ENCODE measurements at regions not wholly inside any gene's neighbourhood (a gene's known extent, or its start where the extent isn't known, plus 50 kb on each side); places are given as distances from the start of the nearest gene placed in this dataset.

- H3K9ac ChIP-seq (ENCODE audit: extremely low read depth, insufficient read length, low read length) = no peak overlapping the region
- TF ChIP-seq CTCF (conservative IDR thresholded peaks at IDR 0.05) = no peak
- H2BK15ac ChIP-seq (ENCODE audit: low read depth, low read length) = no peak overlapping the region
- no peak overlapping the region for H4K91ac ChIP-seq (ENCODE audit: insufficient read length, low read depth, low read length)
- no peak overlapping the region for H2BK5ac ChIP-seq (ENCODE audit: insufficient read length, low read length)
- H3K4ac ChIP-seq (ENCODE audit: low read depth, low read length) = no peak overlapping the region
- Mint-ChIP-seq H3K9me3 (peaks cover 7 to 11% of the 10 kb centered on the region in 2 experiments; a peak in 3 of 5 replicates), H3K27ac (no peak overlapping the region), H3K4me3 (no peak overlapping the region), H3K4me1 (peaks cover 0 to 2% of the 10 kb centered on the region in 2 experiments; a peak in 2 of 4 replicates), H3K27me3 (ENCODE audit: low read depth) (no peaks in the 10 kb centered on the region), H3K36me3 (ENCODE audit: insufficient read depth in 1 of 3, low read depth in 3 of 3) (peaks cover 0 to 8% (median 0%) of the 10 kb centered on the region in 3 experiments; a peak in 3 of 7 replicates)
- no peaks in the 10 kb centered on the region for H3K79me2 ChIP-seq (ENCODE audit: insufficient read depth, low read length)
- H3K4me2 ChIP-seq (ENCODE audit: insufficient read depth, insufficient read length, low read length) = no peak overlapping the region
- no peak overlapping the region for H2AFZ ChIP-seq (ENCODE audit: low read length)
- no peaks in the 10 kb centered on the region for H3K27me3 ChIP-seq (ENCODE audit: insufficient read depth, low read length)
- H3K79me1 ChIP-seq (ENCODE audit: insufficient read depth, low read depth, low read length, poor library complexity, severe bottlenecking) = no peaks in the 10 kb centered on the region
- DNase-seq = no peak
- H3K23me2 ChIP-seq (ENCODE audit: insufficient read length, low read depth, low read length, poor library complexity, severe bottlenecking) = no peaks in the 10 kb centered on the region
- no CpG with 5 or more reads among the region's 3 CpGs for WGBS (ENCODE audit: extremely low coverage, insufficient read length, low lambda C conversion rate)
- no peak overlapping the region for H2BK120ac ChIP-seq (ENCODE audit: low read depth, low read length, poor library complexity, severe bottlenecking)
- H3K14ac ChIP-seq (ENCODE audit: insufficient read depth, low read length) = no peak overlapping the region
- H2AK5ac ChIP-seq (ENCODE audit: insufficient read length, low read length) = no peak overlapping the region
- no peaks in the 10 kb centered on the region for H3K4me1 ChIP-seq (ENCODE audit: insufficient read depth, low read length)
- no peak overlapping the region for H4K5ac ChIP-seq (ENCODE audit: insufficient read length, low read depth, low read length)
- no peak overlapping the region for H2BK20ac ChIP-seq (ENCODE audit: low read depth, low read length, poor library complexity, severe bottlenecking)
- H3K27ac ChIP-seq (ENCODE audit: insufficient read length, low read depth, low read length) = no peak overlapping the region
- no peaks in the 10 kb centered on the region for H3K9me3 ChIP-seq (ENCODE audit: control insufficient read depth, low read depth, low read length)
- no peak overlapping the region for H3K18ac ChIP-seq (ENCODE audit: insufficient read length, low read depth, low read length)
- no peak overlapping the region for H2BK12ac ChIP-seq (ENCODE audit: insufficient read length, low read depth, low read length)
- no peak overlapping the region for H3K23ac ChIP-seq (ENCODE audit: insufficient read length, low read depth, low read length)
- no peak overlapping the region for H3K56ac ChIP-seq (ENCODE audit: insufficient read length, low read depth, low read length)
- no peak overlapping the region for H3T11ph ChIP-seq (ENCODE audit: low read length)
- no peak overlapping the region for H4K8ac ChIP-seq (replicated peaks; ENCODE audit: insufficient read length, low read depth, low read length)
- no peaks in the 10 kb centered on the region for H4K20me1 ChIP-seq (ENCODE audit: control insufficient read depth, insufficient read depth, insufficient read length)
These were observed 270.6 kb downstream of the RCHY1 start for GRCh38 chr4:75243570-75243969.

All from H9 (cell line).